IMR-90 (cell line): ENCODE measurements at regions not wholly inside any gene's neighbourhood (a gene's known extent, or its start where the extent isn't known, plus 50 kb on each side); places are given as distances from the start of the nearest gene placed in this dataset.

Experiments used
- ATAC-seq: fragments of 200-7000 bp; cut with Tn5 transposase; 2 replicates; pipeline ENCODE4 v1.9.1; 2020; ENCODE audit warnings: low read depth, mild to moderate bottlenecking, moderate library complexity
- BruUV-seq: library from RNA; stranded (reverse); fragments of 400-500 nt; replicated peaks from 2 replicates; lab custom pipeline; 2021; lab: Mats Ljungman, UMichigan
- CTCF ChIA-PET: fragments of 300-600 bp; formaldehyde crosslinking; extraction: SDS; loops from one replicate; lab custom pipeline; 2021; ENCODE audit warnings: antibody characterized with exemption; lab: Yijun Ruan, JAX
- POLR2A ChIA-PET: fragments of 300-600 bp; sonication (Branson Sonifier 250); formaldehyde crosslinking; loops from one replicate; lab custom pipeline; 2022; ENCODE audit warnings: antibody characterized with exemption; ENCODE audit not compliant: unreplicated experiment; lab: Charles Lee
- DNase-seq: peaks from one replicate; pipeline ENCODE4 v3.0.0; 2013
- H2AFZ ChIP-seq: replicated peaks from 2 replicates; pipeline ENCODE3; 2013; ENCODE audit warnings: low read length, mild to moderate bottlenecking; ENCODE audit not compliant: poor library complexity
- H2AK5ac ChIP-seq: 2 replicates; pipeline ENCODE4 v1.6.1; 2013; ENCODE audit warnings: low read depth, low read length, inconsistent platforms
- H2AK9ac ChIP-seq: replicated peaks from 2 replicates; pipeline ENCODE3; 2013; ENCODE audit warnings: mild to moderate bottlenecking, low read depth, low read length, moderate library complexity; ENCODE audit not compliant: poor library complexity
- H2BK120ac ChIP-seq: 2 replicates; pipeline ENCODE4 v1.6.1; 2013; ENCODE audit warnings: low read depth, low read length, inconsistent platforms
- H2BK15ac ChIP-seq: 3 replicates; pipeline ENCODE4 v1.6.1; 2013; ENCODE audit warnings: low read depth, low read length, inconsistent platforms
- H2BK20ac ChIP-seq: 2 replicates; pipeline ENCODE4 v1.6.1; 2013; ENCODE audit warnings: low read depth, mild to moderate bottlenecking, inconsistent platforms, low read length, moderate library complexity
- H2BK5ac ChIP-seq: 2 replicates; pipeline ENCODE4 v1.6.1; 2013; ENCODE audit warnings: mild to moderate bottlenecking, low read depth, low read length, inconsistent platforms; ENCODE audit not compliant: poor library complexity, severe bottlenecking
- H3K14ac ChIP-seq: replicated peaks from 2 replicates; pipeline ENCODE4 v1.6.1; 2013; ENCODE audit warnings: low read depth, low read length, inconsistent platforms
- H3K18ac ChIP-seq: 2 replicates; pipeline ENCODE4 v1.6.1; 2013; ENCODE audit warnings: low read depth, low read length, control low read depth
- H3K23ac ChIP-seq: 2 replicates; pipeline ENCODE4 v1.6.1; 2013; ENCODE audit warnings: low read depth, low read length, inconsistent platforms
- H3K27ac ChIP-seq: 2 replicates; pipeline ENCODE4 v1.5.1; 2013; ENCODE audit warnings: mild to moderate bottlenecking, control low read depth, low read length; ENCODE audit not compliant: insufficient read depth
- H3K27me3 ChIP-seq: 2 replicates; pipeline ENCODE4 v1.6.1; 2013; ENCODE audit warnings: low read length; ENCODE audit not compliant: control insufficient read depth, insufficient read depth
- H3K36me3 ChIP-seq: 2 replicates; pipeline ENCODE4 v1.6.1; 2013; ENCODE audit warnings: low read length, mixed read lengths; ENCODE audit not compliant: control insufficient read depth, insufficient read depth
- H3K4ac ChIP-seq: 2 replicates; pipeline ENCODE4 v1.6.1; 2013; ENCODE audit warnings: low read depth, low read length, inconsistent platforms
- H3K4me1 ChIP-seq: 2 replicates; pipeline ENCODE4 v1.6.1; 2013; ENCODE audit warnings: low read length, mixed read lengths; ENCODE audit not compliant: control insufficient read depth, insufficient read depth
- H3K4me2 ChIP-seq: 2 replicates; pipeline ENCODE4 v1.6.1; 2013; ENCODE audit warnings: low read depth, mild to moderate bottlenecking, control low read depth, low read length, moderate library complexity
- H3K4me3 ChIP-seq: 2 replicates; pipeline ENCODE4 v1.5.1; 2013; ENCODE audit warnings: low read depth, mild to moderate bottlenecking, control low read depth, low read length, moderate library complexity; ENCODE audit not compliant: insufficient read depth
- H3K56ac ChIP-seq: 2 replicates; pipeline ENCODE4 v1.6.1; 2013; ENCODE audit warnings: low read length, inconsistent platforms; ENCODE audit not compliant: insufficient read depth; ENCODE audit errors: extremely low read depth
- H3K79me1 ChIP-seq, 2 experiments: 2 replicates each; pipeline ENCODE4 v1.6.1; 2013; ENCODE audit warnings: low read length in 2 of 2, inconsistent platforms in 1 of 2, low read depth in 1 of 2
- H3K9ac ChIP-seq: 2 replicates; pipeline ENCODE4 v1.6.1; 2013; ENCODE audit warnings: low read depth, low read length, control low read depth
- H3K9me1 ChIP-seq: 2 replicates; pipeline ENCODE4 v1.6.1; 2013; ENCODE audit warnings: low read length, inconsistent platforms; ENCODE audit not compliant: insufficient read depth
- H3K9me3 ChIP-seq: 2 replicates; pipeline ENCODE4 v1.6.1; 2013; ENCODE audit warnings: low read length; ENCODE audit not compliant: control insufficient read depth, insufficient read depth
- H4K20me1 ChIP-seq: 2 replicates; pipeline ENCODE4 v1.6.1; 2013; ENCODE audit warnings: low read length, inconsistent platforms; ENCODE audit not compliant: insufficient read depth
- H4K5ac ChIP-seq: 2 replicates; pipeline ENCODE4 v1.6.1; 2013; ENCODE audit warnings: mild to moderate bottlenecking, low read depth, low read length, control low read depth
- H4K8ac ChIP-seq, 2 experiments: 2 replicates each; pipeline ENCODE4 v1.6.1; 2013; ENCODE audit warnings: low read depth in 2 of 2, low read length in 2 of 2, control low read depth in 1 of 2, inconsistent platforms in 1 of 2
- H4K91ac ChIP-seq: 2 replicates; pipeline ENCODE4 v1.6.1; 2013; ENCODE audit warnings: low read depth, low read length, inconsistent platforms; ENCODE audit not compliant: insufficient read depth
- BHLHE40 ChIP-seq: fragments of 150-350 bp; IDR thresholded peaks from 2 replicates; pipeline ENCODE4 v1.6.1; 2016; ENCODE audit warnings: mild to moderate bottlenecking, low read depth, low read length
- CEBPB ChIP-seq: IDR thresholded peaks from 2 replicates; pipeline ENCODE4 v1.6.1; 2012; ENCODE audit warnings: low read depth, low read length, improper control_type of control experiment
- CTCF ChIP-seq: conservative IDR thresholded peaks from 2 replicates; pipeline ENCODE4 v1.5.1; 2012; ENCODE audit warnings: mild to moderate bottlenecking, low read depth, low read length, improper control_type of control experiment
- MAZ ChIP-seq: IDR thresholded peaks from 2 replicates; pipeline ENCODE4 v1.6.1; 2012; ENCODE audit warnings: low read depth, mild to moderate bottlenecking, low read length, improper control_type of control experiment, moderate library complexity, borderline replicate concordance
- MXI1 ChIP-seq: IDR thresholded peaks from 2 replicates; pipeline ENCODE4 v1.6.1; 2012; ENCODE audit warnings: low read depth, mild to moderate bottlenecking, low read length, moderate library complexity, borderline replicate concordance
- NFE2L2 ChIP-seq: fragments of 150-350 bp; IDR thresholded peaks from 2 replicates; pipeline ENCODE4 v1.6.1; 2016; ENCODE audit warnings: low read depth, mild to moderate bottlenecking, low read length
- POLR2A ChIP-seq: IDR thresholded peaks from 2 replicates; pipeline ENCODE4 v1.6.1; 2012; ENCODE audit warnings: mild to moderate bottlenecking, low read depth, low read length
- RAD21 ChIP-seq: IDR thresholded peaks from 2 replicates; pipeline ENCODE4 v1.6.1; 2012; ENCODE audit warnings: low read length, improper control_type of control experiment
- SMC3 ChIP-seq: fragments of 150-350 bp; IDR thresholded peaks from 2 replicates; pipeline ENCODE4 v1.6.1; 2016; ENCODE audit warnings: low read depth, mild to moderate bottlenecking, antibody characterized with exemption, low read length, moderate library complexity
- WGBS, 2 experiments: methylation state at CpG; one replicate each; pipeline versions ENCODE4 v1.1.5 to v1.1.7; 2013; ENCODE audit warnings: missing lambda C conversion rate in 2 of 2; ENCODE audit not compliant: insufficient read length in 1 of 2; ENCODE audit errors: extremely low coverage in 2 of 2; 5-methylcytosine and 5-hydroxymethylcytosine counted together
- dilution Hi-C: fragments of 300-500 bp; cut with HindIII; formaldehyde crosslinking; loops from one replicate; pipeline ENCODE4 v1.14.3; 2018; ENCODE audit warnings: low sequenced_read_pairs; ENCODE audit not compliant: unreplicated experiment
- in situ Hi-C: fragments of 300-500 bp; cut with MboI; formaldehyde crosslinking; loops from 3 replicates; pipeline ENCODE4 v1.14.3; 2019; ENCODE audit warnings: low sequenced_read_pairs, inconsistent platforms, mixed read lengths
- intact Hi-C: fragments of 100-400 bp; cut with micrococcal nuclease; formaldehyde crosslinking; loops from 2 replicates; pipeline ENCODE4 v1.10.0; 2022

GRCh38 chr2:239648607-239649006 lies 247.8 kb upstream of the HDAC4 start:
- Histone ChIP-seq H3K27ac (no peak overlapping the region), H4K20me1 (no peaks in the 10 kb centered on the region), H3K23ac (no peak overlapping the region), H3K4me1 (no peaks in the 10 kb centered on the region), H2BK5ac (no peak overlapping the region), H3K18ac (no peak overlapping the region), H3K27me3 (no peaks in the 10 kb centered on the region), H3K79me1 (no peaks in the 10 kb centered on the region), H4K8ac (no peak overlapping the region), H2BK20ac (no peak overlapping the region), H3K9me1 (no peaks in the 10 kb centered on the region), H4K5ac (no peak overlapping the region), H3K4me3 (no peak overlapping the region), H3K9ac (no peak overlapping the region), H2AK5ac (no peak overlapping the region), H2BK15ac (no peak overlapping the region), H4K91ac (no peak overlapping the region), H2AK9ac (no peak overlapping the region), H3K14ac (no peak overlapping the region), H3K36me3 (no peaks in the 10 kb centered on the region), H3K4me2 (no peak overlapping the region), H3K56ac (no peak overlapping the region), H3K9me3 (peaks cover 15% of the 10 kb centered on the region), H2BK120ac (no peak overlapping the region), H2AFZ (no peak overlapping the region), H3K4ac (no peak overlapping the region)
- ATAC-seq (no peak), DNase-seq (no peak)
- intact Hi-C loops (no loop called here), in situ Hi-C loops (no loop called here), dilution Hi-C loops (no loop called here)
- TF ChIP-seq MXI1 (no peak), BHLHE40 (no peak), NFE2L2 (no peak), CEBPB (no peak), CTCF (no peak), MAZ (no peak), POLR2A (no peak), RAD21 (no peak), SMC3 (no peak)
- CTCF ChIA-PET = no interaction called here
- WGBS, 2 experiments = no CpG with 5 or more reads among the region's 2 CpGs
- no TSS peak for BruUV-seq
- POLR2A ChIA-PET = no interaction called here
